GM18909 (cell line): ENCODE measurements at regions not wholly inside any gene's neighbourhood (a gene's known extent, or its start where the extent isn't known, plus 50 kb on each side); places are given as distances from the start of the nearest gene placed in this dataset.
"Not testable (repeated sequence)": the region's sequence is repeated elsewhere in the genome, so short reads cannot be mapped to it uniquely, and the experiment has no call there.

Source experiments
- ATAC-seq: cut with Tn5 transposase; IDR thresholded peaks from one replicate; pipeline ENCODE4 v1.9.1; 2021; ENCODE audit warnings: mild to moderate bottlenecking; ENCODE audit not compliant: unreplicated experiment, poor library complexity

DNA sequence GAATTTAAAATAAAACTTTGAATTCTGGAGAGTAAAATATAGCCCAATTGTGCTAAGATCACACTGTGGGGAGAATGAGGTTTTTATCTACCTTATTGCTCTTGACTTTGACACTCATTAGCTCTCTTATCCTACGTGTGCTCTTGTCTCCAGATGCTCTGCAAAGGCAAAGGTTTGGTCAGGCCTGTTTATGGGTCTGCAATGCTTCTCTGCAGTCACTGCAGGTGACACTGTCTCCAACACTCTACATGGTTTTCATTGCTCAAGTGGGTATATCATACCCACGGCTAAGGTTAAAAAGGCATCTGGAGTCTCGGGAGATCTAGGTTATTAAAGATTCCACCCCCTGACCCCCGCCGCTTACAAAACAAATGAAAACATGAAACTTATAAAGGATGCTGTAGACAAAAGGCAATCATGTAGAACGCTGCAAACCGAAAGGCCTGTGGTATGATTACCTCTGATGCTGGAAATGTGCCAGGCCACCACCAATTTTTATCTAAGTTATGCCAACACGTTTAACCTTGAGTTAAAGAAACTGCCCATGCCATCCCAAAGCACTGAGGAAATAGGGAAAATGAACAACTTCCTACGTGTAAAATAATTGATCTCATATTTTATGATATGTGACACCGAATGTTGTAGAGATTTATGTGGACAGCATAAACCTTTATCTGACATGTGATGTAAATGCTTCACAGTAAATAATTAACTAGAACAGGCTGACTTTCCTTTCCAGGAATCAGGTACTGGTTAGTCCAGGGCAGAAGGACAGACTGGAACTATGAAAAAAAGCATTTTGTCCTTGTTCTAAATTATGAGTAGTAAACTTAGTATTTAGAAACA lies 238.2 kb upstream of the NOX3 start:
- no peak for ATAC-seq

DNA sequence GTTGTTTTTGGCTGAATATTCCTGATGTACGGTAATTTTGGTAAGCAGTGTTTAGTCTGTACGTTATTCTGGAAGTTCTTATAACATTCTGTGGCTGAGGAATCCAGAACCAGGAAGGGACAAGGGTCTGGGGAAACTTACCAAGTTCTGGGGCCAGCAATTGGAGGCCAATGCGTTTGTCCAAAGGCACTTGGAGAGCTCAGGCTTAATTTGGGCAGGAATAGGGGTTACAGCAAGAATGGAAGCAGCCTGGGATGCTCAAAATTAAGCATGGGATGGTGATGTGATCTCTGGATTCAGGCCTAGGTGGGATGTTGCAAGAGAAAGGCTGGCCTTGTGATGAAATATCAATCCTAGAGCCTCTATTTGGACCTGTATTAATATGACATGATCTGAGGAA lies 235.2 kb upstream of the NOX3 start:
- ATAC-seq: no peak

DNA sequence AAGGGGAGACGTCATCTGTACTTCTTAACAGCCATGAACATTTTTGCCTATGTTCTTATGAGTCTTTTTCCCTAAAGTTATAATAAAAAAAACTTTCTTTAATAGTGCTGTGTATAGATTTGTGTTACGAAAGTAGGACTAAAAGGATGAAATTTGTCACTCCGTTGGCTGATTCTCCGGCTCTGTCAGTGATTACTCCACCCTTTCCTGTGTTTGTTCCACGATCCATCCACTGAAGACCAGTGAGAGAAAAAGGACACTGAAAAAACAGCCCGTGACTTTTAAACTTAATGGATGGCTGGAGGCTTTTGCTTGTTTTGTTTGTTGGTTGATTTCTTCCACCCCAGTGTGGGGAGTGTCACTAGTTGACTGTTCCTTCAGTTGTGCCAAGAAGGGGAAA lies 232.0 kb upstream of the NOX3 start:
- no peak for ATAC-seq

DNA sequence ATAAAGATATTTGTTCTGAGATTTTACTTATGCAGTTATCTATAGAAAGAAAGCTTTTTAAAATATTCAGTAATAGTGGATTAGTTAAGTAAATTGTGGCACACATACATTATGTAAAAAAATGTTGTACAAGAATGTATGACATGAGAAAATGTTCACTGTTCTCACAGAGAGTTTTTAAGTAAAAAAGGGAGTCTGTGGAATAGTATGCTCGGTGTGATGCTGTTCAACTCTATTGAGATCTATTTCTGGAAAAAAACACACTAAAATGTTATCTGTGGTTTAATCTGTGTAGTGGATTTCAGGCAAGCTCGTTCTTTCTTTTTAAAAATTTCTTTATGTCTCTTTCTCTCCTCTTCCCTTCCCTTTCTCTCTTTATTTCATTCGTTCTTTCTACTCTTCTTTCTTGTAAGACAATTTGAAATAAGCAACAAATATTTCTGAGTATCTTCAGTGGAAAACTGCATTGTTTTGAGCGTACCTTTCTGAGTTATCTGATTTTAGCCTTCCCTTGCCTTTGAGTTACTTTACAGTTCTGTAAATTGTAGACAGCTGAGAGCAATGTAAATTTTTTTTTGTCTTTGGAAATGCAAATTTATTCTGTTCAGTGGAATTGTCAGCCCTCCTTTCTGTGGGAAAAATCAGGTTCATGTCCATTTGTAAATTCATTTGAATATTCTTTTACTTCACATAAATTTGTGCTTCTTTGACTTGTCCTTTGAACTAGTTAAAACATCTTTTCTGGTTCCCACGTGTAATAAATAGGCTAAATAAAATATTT lies 229.0 kb upstream of the NOX3 start:
- no peak for ATAC-seq

DNA sequence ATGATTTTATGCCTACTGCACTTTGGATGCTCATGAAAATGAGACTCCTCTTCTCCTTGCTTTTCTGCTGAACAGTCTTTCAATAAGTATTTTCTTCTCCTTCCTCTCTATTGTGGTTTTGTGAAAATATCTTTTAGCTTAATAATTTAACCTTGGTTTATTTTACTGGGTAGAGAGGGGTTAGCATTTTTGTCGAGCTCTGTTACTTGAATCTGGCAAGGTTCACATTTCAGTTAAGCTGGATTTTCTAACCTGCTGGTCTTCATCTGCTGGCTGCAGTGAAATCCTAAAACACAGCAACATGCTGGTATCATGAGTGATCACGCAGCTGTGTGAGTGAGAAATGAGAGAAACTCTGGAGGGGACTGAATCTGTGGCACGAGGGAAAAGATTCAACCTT lies 222.7 kb upstream of the NOX3 start:
- ATAC-seq: no peak

DNA sequence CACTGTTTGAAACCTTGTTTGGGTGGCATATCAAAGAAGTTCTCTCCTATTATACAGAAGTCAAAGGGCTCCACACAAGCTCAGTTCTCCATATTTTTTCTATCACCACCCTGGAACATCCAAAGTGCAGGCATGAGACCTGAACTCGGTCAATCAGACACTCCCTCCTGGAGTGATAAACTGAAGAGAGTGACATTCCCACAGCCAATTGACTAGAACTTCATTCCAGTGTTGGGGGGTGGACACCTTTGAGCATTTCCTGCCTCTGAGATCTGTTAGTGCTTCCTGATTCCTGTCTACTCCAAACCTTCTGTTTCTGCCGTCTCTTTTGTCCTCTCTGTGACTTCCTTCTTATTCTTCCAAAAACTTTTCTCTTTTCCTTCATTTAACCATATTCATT lies 220.7 kb upstream of the NOX3 start:
- no peak for ATAC-seq

DNA sequence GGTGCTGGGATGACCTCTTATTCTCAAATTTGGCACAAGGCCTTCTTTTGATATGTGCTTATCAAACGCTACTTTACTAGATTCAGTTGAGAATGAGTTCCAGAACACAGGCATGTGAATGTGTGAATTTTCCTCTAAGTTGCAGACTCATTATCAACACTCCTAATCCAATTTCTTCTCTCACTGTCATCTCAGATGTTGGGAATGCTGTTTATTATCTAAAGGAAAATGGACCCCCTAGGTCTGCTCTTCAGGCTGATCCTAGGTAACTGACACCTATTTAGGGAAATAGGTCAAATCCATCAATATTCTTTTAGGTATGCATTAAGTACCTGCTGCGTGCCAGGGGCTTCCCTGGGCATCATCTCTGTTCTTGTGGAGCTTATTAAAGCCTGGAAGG lies 215.0 kb upstream of the NOX3 start:
- no peak for ATAC-seq

DNA sequence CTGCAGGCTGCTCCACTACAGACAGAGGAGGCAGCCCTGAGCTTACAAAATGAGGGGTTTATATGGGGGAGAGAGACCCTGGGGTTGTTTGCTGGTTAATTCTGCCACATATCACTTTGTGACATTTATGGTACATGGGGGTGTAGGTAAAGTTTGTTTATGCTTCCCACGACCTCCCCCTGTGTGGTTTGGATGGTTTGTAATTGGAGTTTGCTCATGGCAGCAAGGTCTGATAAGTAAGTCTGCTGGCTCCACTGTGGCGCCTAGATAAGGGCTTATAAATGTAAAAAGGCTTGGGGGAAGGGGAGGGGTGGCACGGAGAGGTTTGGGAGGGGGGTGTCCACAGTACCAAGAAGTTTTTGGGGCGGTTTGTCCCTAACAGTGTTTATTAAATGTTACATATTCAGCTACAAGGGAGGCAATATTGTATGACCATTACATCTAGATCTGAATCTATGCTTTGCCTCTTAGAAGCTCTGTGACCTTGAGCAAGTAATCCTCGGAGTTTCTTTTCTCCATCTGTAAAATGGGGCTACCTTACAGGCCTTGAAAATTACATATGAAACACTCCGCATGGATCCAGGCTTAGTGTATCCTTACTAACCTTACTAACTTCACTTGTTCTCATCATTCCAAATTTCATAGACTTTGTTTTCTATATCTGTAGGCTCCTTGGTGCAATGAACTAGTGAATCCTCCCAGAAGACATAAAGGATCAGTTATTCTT lies 204.8 kb upstream of the NOX3 start:
- no peak for ATAC-seq

DNA sequence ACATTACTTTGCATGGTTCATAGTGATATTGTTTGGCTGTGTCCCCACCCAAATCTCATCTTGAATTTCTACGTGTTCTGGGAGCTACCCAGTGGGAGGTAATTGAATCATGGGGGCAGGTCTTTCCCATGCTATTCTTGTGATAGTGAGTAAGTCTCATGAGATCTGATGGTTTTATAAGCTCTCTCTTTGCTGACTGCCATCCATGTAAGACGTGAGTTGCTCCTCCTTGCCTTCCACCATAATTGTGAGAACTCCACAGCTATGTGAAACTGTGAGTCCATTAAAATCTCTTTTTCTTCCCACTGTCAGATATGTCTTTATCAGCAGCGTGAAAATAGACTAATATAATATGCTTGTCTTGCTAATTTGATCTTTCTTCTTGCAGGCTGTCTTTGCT lies 200.4 kb upstream of the NOX3 start:
- ATAC-seq: no peak

DNA sequence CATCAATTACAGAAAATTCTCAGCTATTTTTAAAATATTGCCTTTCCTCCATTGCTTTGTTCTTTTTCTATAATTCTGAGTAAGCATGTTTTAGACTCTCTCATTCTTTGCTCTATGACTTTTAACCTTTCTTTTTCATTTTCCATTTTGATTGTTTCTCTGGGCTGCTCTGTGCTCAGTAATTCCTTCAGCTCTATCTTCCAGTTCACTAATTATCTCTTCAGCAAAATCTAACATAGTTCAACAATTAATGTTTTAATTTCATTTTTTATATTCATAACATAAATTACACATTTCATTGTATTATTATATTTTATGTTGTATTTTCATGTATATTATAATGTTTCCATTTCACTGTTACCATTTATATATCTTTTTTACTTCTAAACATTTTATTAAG lies 198.8 kb upstream of the NOX3 start:
- ATAC-seq: no peak

DNA sequence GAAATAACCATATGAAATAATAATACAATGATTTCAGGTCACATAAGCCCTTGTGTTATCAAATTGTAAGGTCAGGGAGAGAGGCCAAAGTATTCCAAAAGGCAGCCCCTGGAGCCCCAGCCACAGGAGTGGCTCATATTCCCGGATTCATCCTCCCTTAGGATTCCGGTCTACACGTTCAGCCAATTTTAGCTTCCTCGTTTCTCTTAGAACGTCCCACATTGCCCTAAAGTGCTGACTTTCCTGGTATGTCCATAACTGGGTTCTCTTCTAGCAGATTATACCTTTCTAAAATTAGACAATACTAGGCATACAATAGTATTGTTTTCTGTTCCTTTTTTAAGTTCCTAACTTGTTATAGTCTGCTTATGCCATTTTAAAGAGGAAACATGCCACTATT lies 192.7 kb upstream of the NOX3 start:
- ATAC-seq: no peak

DNA sequence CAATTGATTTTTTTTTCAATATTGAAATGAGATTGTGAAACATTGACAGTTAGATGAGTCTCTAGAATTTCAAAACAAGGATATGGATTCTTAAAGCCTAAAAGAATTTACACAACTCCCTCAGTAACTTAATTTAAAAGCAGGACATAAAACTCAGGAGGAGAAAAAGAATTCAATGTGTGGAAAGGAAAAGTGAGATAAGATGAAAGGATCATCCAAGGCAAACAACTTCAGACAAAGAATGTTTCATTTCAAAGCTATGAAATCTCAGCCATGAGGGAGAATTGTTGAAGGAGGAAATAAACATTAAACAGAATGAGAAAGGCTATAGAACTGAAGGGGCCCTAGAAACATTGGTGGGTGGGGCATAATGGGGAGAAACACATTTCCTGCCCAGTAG lies 191.7 kb upstream of the NOX3 start:
- ATAC-seq: no peak

DNA sequence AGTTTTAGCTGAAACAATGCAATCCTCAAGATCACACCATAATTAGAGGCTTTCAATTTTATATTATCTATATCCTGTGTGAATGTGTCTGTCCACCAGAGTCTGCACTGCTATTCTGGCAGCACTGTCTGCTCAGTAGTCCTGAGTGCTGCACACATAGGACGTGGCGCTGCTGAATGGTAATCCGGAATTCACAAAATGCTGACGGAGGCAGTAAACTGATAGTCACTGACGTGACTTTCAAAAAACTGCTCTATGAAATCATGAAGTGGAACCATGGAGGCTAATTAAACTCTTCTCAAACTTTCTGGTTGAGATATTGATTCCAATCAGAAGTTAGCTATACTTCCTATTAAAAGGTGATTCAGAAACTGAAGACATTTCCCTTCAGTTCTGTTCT lies 190.8 kb upstream of the NOX3 start:
- ATAC-seq: no peak

DNA sequence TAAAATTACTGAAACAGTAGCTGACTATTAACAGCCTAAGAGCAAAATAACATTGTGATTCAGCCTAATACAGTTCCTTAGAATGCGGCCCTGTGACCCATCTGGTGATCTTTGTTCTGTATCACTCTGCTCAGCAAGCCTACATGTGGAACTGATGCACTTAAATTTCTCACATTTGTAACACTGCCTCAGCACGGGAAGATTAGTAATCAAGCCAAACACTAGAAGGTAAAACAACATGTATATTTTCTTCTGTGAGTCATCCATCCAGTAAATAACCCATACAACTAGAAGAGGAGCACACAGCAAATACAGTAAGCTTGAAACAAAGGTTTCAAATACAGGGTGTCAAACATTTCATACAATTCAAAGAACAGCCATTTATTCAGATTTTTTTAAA lies 189.7 kb upstream of the NOX3 start:
- no peak for ATAC-seq

DNA sequence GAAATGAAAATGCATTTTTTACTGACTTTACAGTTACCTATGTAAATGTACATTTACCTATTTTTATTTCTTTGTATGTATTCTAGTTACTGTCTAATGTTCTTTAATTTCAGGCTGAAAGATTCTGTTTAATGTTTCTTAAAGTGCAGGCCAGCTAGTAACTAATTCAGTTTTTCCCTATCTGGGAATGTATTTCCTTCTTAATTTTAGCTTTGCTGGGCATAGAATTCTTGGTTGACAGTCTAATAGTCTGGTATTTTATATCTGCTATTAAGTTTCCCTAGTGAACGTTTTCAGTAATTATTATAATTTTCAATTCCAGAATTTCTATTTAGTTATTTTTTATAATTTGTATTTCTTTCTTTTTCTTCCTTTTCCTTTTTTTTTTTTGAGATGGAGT lies 186.0 kb upstream of the NOX3 start:
- ATAC-seq: no peak

DNA sequence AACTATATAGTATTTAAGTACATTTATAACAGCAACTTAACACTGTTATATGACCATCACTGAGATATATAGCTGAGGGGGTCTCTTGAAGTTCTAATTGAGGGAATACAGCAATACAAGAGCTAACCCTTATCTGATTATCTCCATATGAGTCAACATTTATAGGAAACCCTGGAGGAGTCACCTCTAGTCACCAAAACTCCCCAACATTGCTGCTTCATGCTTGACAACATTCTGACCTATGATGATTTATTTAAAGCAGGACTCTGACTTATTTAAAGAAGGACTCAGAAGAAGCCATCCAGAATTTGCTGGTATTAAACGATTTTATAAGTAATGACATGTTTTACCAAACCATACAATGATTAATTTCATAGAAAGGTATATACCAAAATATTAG lies 182.6 kb upstream of the NOX3 start:
- no peak for ATAC-seq

DNA sequence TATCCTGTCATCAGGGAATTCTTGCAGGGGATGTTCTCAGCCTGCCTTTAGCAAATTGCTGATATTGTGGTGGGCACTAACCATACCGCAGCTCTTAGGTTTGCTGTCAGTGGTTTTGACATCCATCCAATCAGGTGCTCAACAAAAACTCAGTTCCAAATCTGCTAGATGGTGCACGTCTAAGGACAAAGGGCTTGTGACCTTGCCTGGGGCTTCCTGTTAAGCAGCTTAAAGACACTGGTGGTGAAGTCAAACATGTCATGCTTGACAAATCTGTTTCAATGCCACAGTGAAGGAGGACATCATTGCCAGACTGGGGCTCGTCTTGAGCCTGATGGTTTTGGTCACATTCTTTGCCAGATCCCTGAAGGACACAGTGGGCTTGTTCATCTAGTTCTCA lies 179.8 kb upstream of the NOX3 start:
- no peak for ATAC-seq

DNA sequence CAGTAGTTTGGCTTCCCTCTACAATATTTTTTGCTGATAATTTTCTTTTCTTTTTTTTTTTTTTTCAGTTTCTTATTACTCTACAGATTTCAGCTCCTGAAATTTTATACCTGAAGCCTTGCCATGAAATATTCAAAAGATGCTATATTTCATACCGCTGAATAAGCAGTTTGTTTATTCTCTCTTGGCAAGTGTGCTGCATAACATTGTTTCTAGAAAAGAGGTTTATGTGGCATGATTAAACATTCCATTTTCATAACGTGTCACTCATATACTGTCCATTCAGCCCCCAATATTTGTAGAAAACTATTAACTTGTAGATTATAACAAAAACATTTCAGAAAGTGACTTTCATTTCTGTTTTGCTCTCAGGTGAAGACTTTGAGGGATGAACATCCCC lies 174.4 kb upstream of the NOX3 start:
- ATAC-seq: no peak

DNA sequence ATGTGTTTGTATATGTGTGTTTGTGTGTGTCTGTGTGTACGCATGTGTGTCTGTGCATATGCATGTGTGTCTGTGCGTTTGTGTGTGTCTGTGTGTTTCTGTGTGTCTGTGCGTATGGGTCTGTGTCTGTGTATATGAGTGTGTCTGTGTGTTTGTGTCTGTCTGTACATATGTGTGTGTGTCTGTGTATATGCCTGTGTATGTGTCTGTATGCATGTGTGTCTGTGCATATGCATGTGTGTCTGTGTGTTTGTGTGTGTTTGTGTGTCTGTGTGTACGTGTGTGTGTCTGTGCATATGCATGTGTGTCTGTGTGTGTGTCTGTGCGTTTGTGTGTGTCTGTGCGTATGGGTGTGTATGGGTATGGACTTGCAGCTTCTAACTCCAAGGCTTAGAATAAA lies 174.0 kb upstream of the NOX3 start:
- ATAC-seq: no peak

DNA sequence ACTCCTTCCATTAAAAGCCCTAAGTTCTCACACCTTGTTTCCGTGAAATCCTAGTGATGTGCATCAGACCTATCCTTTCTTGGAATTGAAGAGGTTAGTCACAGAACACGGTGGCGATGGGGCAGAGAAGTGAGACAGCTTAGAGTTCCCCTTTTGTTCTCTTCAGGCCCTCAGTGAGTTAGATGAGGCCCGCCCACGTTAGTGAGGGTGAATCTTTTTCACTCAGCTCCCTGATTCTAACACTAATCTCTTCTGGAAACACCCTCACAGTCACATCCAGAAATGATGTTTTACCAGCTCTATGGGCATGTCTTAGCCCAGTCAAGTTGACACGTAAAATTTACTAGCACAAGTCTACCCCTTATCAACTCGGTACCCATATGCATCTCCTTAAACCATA lies 172.7 kb upstream of the NOX3 start:
- ATAC-seq: peak; percentile 84

DNA sequence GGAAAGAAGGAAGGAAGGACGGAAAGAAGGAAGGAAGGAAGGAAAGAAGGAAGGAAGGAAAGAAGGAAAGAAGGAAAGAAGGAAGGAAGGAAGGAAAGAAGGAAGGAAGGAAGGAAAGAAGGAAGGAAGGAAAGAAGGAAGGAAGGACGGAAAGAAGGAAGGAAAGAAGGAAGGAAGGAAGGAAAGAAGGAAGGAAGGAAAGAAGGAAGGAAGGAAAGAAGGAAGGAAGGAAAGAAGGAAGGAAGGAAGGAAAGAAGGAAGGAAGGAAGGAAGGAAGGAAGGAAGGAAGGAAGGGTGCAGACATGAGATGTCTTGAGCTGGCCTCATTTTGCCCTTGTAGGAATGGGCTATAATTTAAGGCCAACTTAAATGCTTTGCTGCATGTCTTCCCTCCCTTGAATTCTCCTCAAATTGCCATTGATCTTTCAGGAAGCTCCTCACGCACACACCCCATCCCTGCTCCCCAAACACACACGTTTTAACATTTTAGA lies 172.1 kb upstream of the NOX3 start:
- not testable (repeated sequence) for ATAC-seq
